DND-41 (cell line): ENCODE measurements at regions not wholly inside any gene's neighbourhood (a gene's known extent, or its start where the extent isn't known, plus 50 kb on each side); places are given as distances from the start of the nearest gene placed in this dataset.

Experiments used
- ATAC-seq: fragments of 200-7000 bp; cut with Tn5 transposase; 3 replicates; pipeline ENCODE4 v1.9.1; 2021; ENCODE audit warnings: low read depth; ENCODE audit not compliant: insufficient read depth
- DNase-seq: peaks from one replicate; pipeline ENCODE4 v3.0.0-alpha.2; 2020
- H2AFZ ChIP-seq: 2 replicates; pipeline ENCODE4 v1.6.0; 2012; ENCODE audit warnings: low read depth, low read length
- H3K27ac ChIP-seq: 2 replicates; pipeline ENCODE4 v1.5.1; 2012; ENCODE audit warnings: low read length, inconsistent platforms
- H3K27me3 ChIP-seq: fragments of 200-600 bp; sonication (generic); 2 replicates; pipeline ENCODE4 v1.6.0; 2012; ENCODE audit warnings: low read length, mild to moderate bottlenecking, inconsistent platforms; ENCODE audit not compliant: insufficient read depth, poor library complexity
- H3K36me3 ChIP-seq: 2 replicates; pipeline ENCODE4 v1.5.1; 2012; ENCODE audit warnings: low read length, inconsistent platforms; ENCODE audit not compliant: insufficient read depth
- H3K4me1 ChIP-seq: 2 replicates; pipeline ENCODE4 v1.5.1; 2012; ENCODE audit warnings: mild to moderate bottlenecking, low read length; ENCODE audit not compliant: insufficient read depth
- H3K4me2 ChIP-seq: 2 replicates; pipeline ENCODE4 v1.6.0; 2012; ENCODE audit warnings: mild to moderate bottlenecking, moderate library complexity, low read length, inconsistent platforms; ENCODE audit not compliant: insufficient read depth
- H3K4me3 ChIP-seq, 2 experiments: fragments of 200-600 bp in 1 of 2; shearing (Covaris generic) in 1 of 2; 2 replicates each; pipeline ENCODE4 v1.5.1; 2012 to 2016; ENCODE audit warnings: inconsistent platforms in 2 of 2, low read length in 2 of 2, mild to moderate bottlenecking in 2 of 2, low read depth in 1 of 2, moderate library complexity in 1 of 2
- H3K79me2 ChIP-seq: 2 replicates; pipeline ENCODE4 v1.6.0; 2012; ENCODE audit warnings: low read length, inconsistent platforms; ENCODE audit not compliant: insufficient read depth
- H3K9ac ChIP-seq: 2 replicates; pipeline ENCODE4 v1.6.0; 2012; ENCODE audit warnings: low read depth, mild to moderate bottlenecking, inconsistent platforms, low read length, moderate library complexity
- H3K9me3 ChIP-seq: 2 replicates; pipeline ENCODE4 v1.5.1; 2012; ENCODE audit warnings: low read length, moderate library complexity, mild to moderate bottlenecking, inconsistent platforms; ENCODE audit not compliant: insufficient read depth, severe bottlenecking
- H4K20me1 ChIP-seq: 2 replicates; pipeline ENCODE4 v1.6.0; 2012; ENCODE audit warnings: low read length; ENCODE audit not compliant: insufficient read depth
- CTCF ChIP-seq: IDR thresholded peaks from 2 replicates; pipeline ENCODE4 v1.5.1; 2012; ENCODE audit warnings: borderline replicate concordance, low read length, moderate library complexity, mild to moderate bottlenecking; ENCODE audit not compliant: poor library complexity, severe bottlenecking; ENCODE audit errors: extremely low read depth
- EZH2 ChIP-seq: IDR thresholded peaks from 3 replicates; pipeline ENCODE4 v1.6.1; 2012; ENCODE audit warnings: borderline replicate concordance, low read depth, mild to moderate bottlenecking, moderate library complexity, low read length, inconsistent platforms; ENCODE audit not compliant: severe bottlenecking

GRCh38 chr1:56069824-56070223, 509.5 kb downstream of the PLPP3 start:
- no peak for TF ChIP-seq CTCF
- TF ChIP-seq EZH2, result no peak
- H3K4me2 ChIP-seq, result no peak overlapping the region
- no peak overlapping the region for H3K27ac ChIP-seq
- no peaks in the 10 kb centered on the region for H3K79me2 ChIP-seq
- no peaks in the 10 kb centered on the region for H3K4me1 ChIP-seq
- H3K4me3 ChIP-seq, result no peak overlapping the region
- H3K9me3 ChIP-seq, result no peaks in the 10 kb centered on the region
- H3K36me3 ChIP-seq, result no peaks in the 10 kb centered on the region
- H4K20me1 ChIP-seq, result no peaks in the 10 kb centered on the region
- no peak overlapping the region for H2AFZ ChIP-seq
- DNase-seq (no peak), ATAC-seq (no peak)
- no peak overlapping the region for H3K9ac ChIP-seq
- H3K27me3 ChIP-seq, result no peaks in the 10 kb centered on the region

- no peaks in the 10 kb centered on the region for H3K4me1 ChIP-seq
- H3K27ac ChIP-seq, result no peak overlapping the region
- H3K36me3 ChIP-seq, result no peaks in the 10 kb centered on the region
- H3K4me3 ChIP-seq, result no peak overlapping the region
- H3K79me2 ChIP-seq, result no peaks in the 10 kb centered on the region
- no peaks in the 10 kb centered on the region for H4K20me1 ChIP-seq
- H3K9me3 ChIP-seq, result no peaks in the 10 kb centered on the region
- no peak overlapping the region for H3K4me2 ChIP-seq
- no peak overlapping the region for H3K9ac ChIP-seq
- no peaks in the 10 kb centered on the region for H3K27me3 ChIP-seq
- no peak for DNase-seq
- H2AFZ ChIP-seq, result no peak overlapping the region
- no peak for TF ChIP-seq CTCF
- no peak for TF ChIP-seq EZH2
- ATAC-seq, result no peak
Observed at GRCh38 chr1:56068908-56069307, 510.5 kb downstream of the PLPP3 start.

- Histone ChIP-seq H2AFZ (no peak overlapping the region), H3K79me2 (no peaks in the 10 kb centered on the region)
- DNase-seq, result no peak
Observed at GRCh38 chr1:56068210-56068609, 511.2 kb downstream of the PLPP3 start.

More at GRCh38 chr1:56068210-56068609, 511.2 kb downstream of the PLPP3 start:
- Histone ChIP-seq H3K36me3 (no peaks in the 10 kb centered on the region), H3K9ac (no peak overlapping the region), H3K4me2 (no peak overlapping the region), H3K4me3 (no peak overlapping the region), H3K4me1 (no peaks in the 10 kb centered on the region), H3K27me3 (no peaks in the 10 kb centered on the region), H4K20me1 (no peaks in the 10 kb centered on the region), H3K27ac (no peak overlapping the region), H3K9me3 (no peaks in the 10 kb centered on the region)
- no peak for ATAC-seq
- no peak for TF ChIP-seq CTCF
- no peak for TF ChIP-seq EZH2
